H1 (cell line): ENCODE measurements at regions not wholly inside any gene's neighbourhood (a gene's known extent, or its start where the extent isn't known, plus 50 kb on each side); places are given as distances from the start of the nearest gene placed in this dataset.

Experiments
- CEBPB ChIP-seq: IDR thresholded peaks from 2 replicates; pipeline ENCODE4 v1.6.1; 2012; ENCODE audit warnings: low read depth, low read length
- EZH2 ChIP-seq: fragments of 200-600 bp; sonication (generic); IDR thresholded peaks from 2 replicates; pipeline ENCODE4 v1.7.1; 2012; ENCODE audit warnings: low read depth, mild to moderate bottlenecking, moderate library complexity, low read length, inconsistent platforms; ENCODE audit not compliant: severe bottlenecking
- JUN ChIP-seq: IDR thresholded peaks from 2 replicates; pipeline ENCODE4 v1.6.1; 2011; ENCODE audit warnings: low read depth, mild to moderate bottlenecking, improper control_type of control experiment, low read length
- TAF1 ChIP-seq: IDR thresholded peaks from 2 replicates; pipeline ENCODE4 v1.6.1; 2011; ENCODE audit warnings: mild to moderate bottlenecking, low read depth, low read length
- TF ChIP-seq, protein P1 (sequence below), 3 experiments: IDR thresholded peaks; 1 replicate in 2 of 3; 2 replicates in 1 of 3; pipeline versions ENCODE4 v1.5.1 to v1.6.1; 2011; ENCODE audit warnings: low read length in 3 of 3, mild to moderate bottlenecking in 3 of 3, inconsistent platforms in 2 of 3, low read depth in 1 of 3, moderate library complexity in 1 of 3; ENCODE audit not compliant: insufficient read depth in 1 of 3; ENCODE audit errors: control extremely low read depth in 1 of 3

- no peak for TF ChIP-seq JUN
- TF ChIP-seq, protein P1, sequence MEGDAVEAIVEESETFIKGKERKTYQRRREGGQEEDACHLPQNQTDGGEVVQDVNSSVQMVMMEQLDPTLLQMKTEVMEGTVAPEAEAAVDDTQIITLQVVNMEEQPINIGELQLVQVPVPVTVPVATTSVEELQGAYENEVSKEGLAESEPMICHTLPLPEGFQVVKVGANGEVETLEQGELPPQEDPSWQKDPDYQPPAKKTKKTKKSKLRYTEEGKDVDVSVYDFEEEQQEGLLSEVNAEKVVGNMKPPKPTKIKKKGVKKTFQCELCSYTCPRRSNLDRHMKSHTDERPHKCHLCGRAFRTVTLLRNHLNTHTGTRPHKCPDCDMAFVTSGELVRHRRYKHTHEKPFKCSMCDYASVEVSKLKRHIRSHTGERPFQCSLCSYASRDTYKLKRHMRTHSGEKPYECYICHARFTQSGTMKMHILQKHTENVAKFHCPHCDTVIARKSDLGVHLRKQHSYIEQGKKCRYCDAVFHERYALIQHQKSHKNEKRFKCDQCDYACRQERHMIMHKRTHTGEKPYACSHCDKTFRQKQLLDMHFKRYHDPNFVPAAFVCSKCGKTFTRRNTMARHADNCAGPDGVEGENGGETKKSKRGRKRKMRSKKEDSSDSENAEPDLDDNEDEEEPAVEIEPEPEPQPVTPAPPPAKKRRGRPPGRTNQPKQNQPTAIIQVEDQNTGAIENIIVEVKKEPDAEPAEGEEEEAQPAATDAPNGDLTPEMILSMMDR (IDR thresholded peaks at IDR 0.05; ENCODE audit: control extremely low read depth in 1 of 3, insufficient read depth in 1 of 3, low read depth in 1 of 3, low read length in 3 of 3) = no peak
- no peak for TF ChIP-seq CEBPB
- TF ChIP-seq TAF1 = no peak
- TF ChIP-seq EZH2 = no peak
Measured at GRCh38 chr10:28215930-28216329, 86.9 kb downstream of the MPP7 start.
